Putamen (tissue), 1 donor: ENCODE measurements at regions not wholly inside any gene's neighbourhood (a gene's known extent, or its start where the extent isn't known, plus 50 kb on each side); places are given as distances from the start of the nearest gene placed in this dataset.
"Not testable (repeated sequence)": the region's sequence is repeated elsewhere in the genome, so short reads cannot be mapped to it uniquely, and the experiment has no call there.

Experiments
- DNase-seq: peaks from one replicate; pipeline ENCODE4 v3.0.0-alpha.2; 2016; ENCODE audit warnings: low spot score

DNA sequence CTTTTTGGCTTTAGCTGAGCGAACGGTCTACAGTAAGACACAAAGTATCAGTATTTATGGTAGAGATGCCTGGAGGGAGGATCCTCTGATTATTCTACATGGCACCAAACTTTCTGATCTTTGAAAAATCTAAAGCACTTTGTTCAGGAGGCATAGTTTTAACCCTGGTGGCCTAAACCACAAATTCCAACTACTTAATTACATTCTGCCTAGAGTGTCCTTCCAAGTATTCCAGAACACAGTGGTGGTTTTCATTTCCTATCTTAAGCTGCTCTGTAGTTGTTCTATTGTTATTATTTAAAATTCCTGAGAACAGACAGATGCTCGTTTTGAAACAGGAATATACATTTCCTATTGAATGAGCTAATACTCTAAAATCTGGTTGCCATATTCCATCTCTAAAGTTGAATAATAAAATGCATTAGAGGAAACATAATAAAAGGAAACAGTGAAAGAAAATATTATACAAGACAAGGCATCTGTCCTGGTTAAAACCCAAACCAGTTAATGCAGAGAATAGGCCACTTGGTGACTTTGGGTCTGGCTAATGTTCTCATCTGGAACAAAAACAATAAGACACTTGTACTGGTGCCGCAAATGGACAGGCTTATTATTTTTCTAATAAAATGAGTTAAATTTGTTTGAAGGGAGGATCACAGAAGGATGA is 657.4 kb downstream of the SPRY1 start:
- no peak for DNase-seq

DNA sequence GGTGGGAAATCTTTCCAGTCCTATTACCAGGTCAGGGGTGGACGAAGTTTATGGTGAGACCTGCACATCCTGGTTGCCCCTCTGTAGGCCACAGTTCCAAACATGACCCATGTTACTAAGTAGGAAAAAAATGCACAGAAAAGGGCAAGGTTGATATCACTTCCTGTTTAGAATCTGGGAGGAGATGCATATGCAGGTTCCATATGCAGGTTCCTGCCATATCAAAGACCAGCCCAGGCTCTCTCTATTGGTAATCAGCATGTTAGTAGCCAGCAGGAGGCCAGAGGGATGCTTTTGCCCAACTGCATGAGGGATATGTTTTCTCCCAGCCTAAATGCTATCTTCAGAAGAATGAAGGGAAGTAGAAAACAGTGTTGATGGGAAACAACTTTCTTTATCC is 657.2 kb downstream of the ANKRD50 start:
- no peak for DNase-seq

DNA sequence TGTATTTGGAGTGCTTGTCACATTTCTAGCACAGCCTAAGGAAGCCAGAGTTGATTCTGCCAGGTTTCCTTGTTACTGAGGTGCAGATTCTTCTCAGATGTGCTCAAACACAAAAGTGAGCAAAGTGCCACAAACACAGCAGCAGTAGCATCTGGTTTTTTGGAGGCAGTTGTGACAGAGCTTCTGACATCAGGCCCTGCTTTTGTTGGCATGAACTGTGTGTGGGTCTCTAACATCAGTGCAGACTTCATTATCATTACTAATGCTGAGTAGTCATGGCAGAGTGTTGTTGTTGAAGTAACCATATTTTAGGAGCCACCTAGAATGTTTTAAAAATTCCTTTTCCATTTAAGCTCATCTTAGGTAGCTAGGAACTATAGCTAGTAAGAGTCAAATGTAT is 656.6 kb downstream of the ANKRD50 start:
- no peak for DNase-seq

DNA sequence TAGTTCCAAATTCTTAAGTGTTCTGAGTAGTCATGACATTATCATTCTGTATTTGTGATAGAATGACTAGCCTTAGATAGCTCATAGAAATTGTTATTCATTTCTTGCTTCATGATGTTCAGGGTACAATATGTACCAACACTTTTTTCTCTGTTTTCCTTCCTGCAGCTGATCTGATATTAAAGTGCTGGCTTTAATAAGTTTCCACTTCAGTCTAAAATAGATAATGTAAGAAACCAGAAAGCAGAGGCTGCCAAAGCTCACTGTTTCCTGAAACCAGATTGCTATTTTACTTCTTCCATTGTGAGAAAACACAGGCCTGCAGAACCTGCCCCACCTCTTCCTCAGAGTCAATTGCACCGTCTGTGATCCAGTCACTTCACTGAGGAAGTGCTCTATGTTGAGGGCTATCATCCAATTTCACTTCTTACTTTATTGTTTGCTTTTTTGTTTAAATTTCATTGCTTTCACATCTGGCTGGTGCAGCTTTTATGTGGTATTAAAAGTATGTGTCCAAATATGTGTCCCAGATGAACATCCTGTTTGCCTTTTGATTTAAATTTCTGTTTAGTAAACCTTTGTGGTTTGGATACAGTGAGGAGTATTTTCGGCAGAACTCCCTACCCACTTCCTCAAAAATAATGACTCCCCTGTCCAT is 652.1 kb downstream of the ANKRD50 start:
- peak; percentile 22 for DNase-seq

DNA sequence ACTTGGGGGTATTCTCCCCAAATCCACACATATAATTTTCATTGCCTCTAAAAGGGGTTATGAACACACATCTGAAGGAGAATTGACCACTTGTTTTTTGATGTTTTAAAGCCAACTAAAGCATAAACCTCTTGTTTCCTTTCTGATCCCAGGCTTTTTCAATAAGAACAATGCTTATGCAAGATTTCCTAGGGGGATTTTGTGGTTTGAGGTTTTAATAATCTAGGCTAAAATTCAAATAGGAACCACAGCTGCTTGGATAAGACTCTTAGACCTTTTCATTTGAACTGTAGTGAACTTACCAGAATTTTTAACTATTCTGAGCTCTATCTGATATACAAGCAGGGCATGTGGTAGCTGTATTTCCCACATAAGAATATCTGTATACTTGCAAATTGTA is 651.1 kb downstream of the ANKRD50 start:
- no peak for DNase-seq

DNA sequence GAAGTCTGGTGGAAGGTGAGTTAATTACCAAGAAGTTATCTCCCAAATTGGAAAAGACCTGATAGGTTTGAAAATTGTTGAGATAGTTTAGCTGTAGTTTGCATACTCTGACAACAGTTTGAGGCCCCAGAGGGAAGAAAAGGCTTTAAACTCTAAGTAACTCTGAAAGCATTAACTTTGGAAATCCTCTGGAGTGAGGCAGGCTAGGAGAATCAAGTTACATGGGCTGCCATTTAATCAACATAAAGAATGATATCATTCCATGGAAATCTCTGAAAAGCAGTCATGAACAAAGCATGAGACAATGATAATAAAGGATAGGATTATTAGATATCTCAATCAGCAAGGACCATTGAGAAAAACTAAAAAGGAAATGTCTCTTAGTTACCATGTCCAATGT is 647.1 kb downstream of the ANKRD50 start:
- no peak for DNase-seq

DNA sequence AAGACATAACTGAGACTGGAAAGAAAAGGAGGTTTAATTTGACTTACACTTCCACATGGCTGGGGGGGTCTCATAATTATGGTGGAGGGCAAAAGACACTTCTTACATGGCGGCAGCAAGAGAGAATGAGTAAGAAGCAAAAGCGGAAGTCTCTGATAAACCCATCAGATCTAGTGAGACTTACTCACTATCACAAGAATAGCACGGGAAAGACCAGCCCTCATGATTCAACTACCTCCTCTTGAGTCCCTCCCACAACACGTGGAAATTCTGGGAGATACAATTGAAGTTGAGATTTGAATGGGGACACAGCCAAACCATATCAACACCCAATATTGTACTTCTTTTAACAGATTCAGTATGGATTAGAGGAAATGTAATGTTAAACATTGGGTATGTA is 646.6 kb downstream of the ANKRD50 start:
- DNase-seq, result no peak

DNA sequence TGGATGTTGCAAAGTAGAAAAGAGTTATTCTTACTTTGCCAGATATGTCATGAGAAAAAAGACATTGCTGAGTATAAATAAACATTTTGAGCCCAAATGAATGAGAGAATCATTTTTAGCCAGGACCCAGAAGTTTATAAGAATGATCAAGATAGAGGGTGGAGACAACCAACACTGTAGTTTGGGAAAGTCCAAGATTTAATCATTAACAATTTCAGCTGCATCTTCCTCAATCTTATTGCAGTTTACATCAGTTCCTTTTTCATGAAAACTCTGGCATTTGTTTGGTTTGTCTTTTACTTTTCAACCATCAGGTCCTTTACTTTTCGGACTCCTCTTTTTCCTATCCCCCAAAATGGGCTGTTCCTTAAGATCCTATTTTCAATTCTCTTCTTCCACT is 645.9 kb downstream of the ANKRD50 start:
- no peak for DNase-seq

DNA sequence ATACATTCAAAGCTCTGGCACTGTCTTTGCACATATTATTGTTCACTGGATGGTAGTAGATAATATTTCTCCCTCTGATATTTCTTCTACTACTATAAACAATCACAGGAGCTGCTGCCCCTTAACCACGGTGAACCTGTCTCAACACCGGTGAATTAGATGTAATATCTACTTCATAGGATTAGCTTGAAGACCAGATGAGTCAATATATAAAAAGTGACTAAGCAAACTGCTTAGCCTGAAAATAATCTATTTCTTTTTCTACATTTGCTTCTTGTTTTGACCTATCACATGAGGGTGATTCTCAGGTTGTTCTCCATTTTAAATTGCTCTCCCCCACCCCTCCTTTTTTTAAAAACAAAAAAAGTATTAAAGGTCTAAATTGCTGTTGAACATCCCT is 645.5 kb downstream of the ANKRD50 start:
- DNase-seq, result no peak

DNA sequence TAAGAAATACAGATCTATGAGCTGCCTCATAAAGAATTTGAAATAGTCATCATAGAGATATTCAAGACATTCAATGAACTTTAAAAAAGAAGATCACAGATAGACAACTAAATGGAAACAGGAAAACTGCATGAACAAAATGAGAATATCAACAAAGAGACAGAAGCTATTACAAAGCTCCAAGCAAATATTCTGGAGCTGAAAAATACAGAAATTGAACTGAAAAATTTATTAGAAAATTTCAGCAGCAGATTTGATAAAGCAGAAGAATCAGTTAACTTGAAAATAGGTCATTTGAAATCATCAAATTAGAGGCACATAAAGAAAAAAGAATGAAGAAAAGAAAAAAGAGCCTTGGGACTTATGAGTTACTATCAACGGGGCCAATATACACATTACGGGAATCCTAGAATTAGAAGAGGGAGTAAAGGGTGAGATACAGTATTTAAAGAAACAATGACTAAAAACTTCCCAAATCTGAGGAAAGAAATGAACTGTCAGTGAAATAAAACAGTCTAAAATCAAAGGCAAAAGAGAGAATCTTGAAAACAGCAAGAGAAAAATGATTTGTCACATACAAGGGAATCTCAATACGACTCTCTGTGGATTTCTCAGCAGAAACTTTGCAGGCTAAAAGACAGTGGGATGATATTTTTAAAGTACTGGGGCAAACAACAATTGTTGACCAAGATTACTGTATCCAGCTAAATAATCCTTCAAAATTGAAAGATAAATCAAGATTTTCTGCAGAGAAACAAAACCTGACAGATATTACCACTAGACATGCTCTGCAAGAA is 641.6 kb downstream of the ANKRD50 start:
- DNase-seq, result no peak

DNA sequence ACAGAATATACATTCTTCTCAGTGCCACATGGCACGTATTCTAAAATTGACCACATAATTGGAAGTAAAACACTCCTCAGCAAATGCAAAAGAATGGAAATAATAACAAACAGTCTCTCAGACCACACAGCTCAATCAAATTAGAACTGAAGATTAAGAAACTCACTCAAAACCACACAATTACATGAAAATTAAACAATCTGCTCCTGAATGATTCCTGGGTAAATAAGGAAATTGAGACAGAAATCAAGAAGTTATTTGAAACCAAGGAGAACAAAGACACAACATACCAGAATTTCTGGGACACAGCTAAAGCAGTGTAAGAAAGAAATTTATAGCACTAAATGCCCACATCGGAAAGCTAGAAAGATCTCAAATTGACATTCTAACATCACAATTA is 637.3 kb downstream of the ANKRD50 start:
- DNase-seq, result not testable (repeated sequence)

DNA sequence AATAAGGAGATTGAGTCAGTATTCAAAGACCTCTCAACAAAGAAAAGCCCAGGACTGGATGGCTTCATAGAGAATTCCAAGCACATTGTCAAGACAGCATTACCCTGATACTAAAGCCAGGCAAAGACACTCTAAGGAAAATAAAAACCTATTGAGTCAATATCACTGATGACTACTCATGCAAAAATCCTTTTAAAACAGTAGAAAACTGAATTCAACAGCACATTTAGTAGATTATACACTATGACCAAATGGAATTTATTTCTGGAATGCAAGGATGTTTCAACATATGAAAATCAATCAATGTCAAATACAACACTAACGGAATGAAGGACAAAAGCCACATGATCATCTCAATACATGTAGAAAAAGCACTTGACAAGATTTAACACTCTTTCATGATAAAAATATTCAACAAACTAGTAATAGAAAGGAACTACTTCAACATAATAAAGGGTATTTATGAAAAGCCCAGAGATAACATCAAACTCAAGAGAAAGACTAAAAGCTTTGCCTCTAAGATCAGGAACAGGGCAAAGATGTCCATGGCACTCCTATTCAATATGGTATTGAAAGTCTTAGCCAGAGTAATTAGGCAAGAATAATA is 633.3 kb downstream of the ANKRD50 start:
- DNase-seq, result no peak

DNA sequence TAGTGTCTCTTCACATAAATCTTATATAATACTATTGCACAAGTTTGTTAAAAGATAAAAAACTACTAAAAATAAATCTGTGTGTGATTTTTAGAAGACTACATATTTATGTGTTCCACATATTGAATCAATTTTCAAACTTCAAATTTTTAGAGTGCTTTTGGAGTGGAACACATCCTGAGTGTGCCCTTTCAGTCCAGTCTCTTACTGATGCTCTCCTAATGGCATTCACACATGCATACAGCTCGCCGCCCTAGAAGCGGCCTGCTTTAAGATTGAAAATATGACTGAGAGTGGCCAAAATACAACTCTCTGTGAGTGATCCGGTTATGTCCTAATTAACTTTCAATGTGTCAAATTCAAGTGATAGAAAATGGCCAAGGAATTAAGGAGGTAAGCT is 628.8 kb downstream of the ANKRD50 start:
- no peak for DNase-seq

DNA sequence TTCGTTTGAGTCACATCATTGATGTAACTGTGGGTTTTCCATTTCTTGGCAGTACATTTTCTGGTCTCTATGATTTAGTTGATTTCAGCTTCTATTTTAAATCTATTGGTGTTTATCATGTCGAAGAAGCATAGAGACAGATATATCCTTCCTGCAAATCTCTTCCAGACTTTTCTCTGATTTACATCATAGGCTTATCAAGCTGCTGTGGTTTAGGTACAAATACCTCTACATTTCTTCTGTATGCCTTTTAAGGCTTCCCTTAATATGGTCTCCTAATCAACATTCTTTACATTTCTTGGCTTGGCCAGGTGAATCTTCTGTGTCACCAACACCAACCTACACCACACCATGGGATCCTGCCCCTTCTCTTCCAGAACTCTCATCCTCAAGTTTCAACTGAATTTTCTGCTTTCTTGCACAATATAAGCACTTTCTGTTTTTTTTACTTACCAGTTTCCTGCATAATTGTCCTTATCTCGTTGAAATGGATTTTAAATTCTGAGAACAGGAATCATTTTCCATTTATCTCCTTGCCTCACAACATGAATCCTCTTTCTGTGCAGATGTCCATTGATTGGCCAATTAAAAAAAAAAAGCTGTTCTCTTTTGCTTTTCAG is 626.9 kb downstream of the ANKRD50 start:
- DNase-seq, result no peak

DNA sequence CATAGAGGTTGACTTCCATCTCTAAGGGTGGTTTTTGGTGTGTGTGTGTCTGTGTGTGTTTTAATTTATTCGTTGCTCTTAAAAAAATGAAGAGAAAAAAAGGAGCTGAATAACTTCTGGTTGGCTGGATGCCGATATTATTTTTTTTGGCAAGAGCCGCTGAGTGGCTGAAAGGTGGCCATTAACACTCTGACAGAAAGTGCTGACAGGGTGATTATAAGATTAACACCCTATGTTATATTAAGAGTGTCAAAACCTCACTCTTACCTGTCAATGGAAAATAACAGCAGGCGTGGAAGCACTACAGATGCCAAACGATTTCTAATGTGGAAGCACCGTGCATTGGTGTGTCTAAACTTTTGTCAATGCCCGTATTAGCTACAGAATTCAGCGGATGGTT is 622.5 kb downstream of the ANKRD50 start:
- DNase-seq, result no peak

DNA sequence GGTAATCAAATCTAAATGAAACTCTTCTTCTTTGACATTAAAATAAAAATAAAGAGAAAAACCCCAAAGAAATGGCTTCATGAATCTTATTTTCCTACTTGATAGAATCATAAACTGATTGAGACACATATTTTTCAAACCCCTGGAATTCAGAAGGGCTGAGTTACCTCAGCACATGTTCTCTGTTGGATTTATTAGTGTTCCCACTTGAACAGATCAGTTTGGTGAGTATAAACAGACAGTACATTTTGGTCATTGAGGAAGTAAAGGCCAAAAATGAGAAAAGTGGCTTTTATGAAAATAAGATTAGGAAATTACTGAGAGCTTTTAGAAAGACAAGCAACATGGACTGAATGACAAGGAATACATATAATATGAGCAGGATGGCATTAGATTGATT is 620.4 kb downstream of the ANKRD50 start:
- DNase-seq, result no peak

DNA sequence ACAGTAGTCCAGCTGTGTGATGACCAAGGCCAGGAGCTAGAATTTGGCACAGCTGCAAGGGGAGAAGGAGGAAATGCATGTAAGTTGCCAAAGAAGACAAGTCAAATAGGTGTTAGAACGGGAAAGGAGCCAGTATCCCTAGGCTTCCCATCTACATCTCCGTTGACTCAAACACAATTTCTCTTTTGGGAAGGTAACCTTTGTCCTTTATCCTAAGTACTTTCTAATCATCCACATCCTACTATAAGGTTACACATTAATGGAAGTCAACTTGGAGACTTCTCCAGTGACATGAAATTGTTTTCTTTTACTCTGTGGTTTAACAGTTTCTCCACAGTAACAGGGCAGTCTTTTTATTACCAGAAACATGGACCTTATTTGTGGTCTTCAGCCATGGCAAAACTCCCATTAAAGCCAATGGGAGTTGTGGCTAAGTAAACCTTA is 620.0 kb downstream of the ANKRD50 start:
- no peak for DNase-seq

DNA sequence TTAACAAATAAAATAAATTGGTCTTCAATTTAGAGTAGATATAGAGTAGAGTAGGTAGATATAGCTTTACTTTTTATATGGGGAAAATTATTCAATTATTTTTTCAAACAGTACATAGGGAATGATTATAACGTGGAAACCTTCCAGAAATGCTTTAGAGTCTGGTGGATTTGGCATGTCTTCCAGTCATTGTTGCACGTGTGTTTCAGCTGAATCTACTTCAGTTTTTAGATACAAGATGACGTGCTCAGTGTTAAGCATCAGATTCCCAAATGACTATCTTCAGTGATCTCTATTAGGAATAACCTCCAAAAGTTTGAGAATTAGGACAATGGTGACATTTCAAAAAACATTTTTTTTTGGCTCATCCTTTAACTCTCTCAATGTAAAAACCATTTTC is 616.9 kb downstream of the ANKRD50 start:
- DNase-seq, result no peak

DNA sequence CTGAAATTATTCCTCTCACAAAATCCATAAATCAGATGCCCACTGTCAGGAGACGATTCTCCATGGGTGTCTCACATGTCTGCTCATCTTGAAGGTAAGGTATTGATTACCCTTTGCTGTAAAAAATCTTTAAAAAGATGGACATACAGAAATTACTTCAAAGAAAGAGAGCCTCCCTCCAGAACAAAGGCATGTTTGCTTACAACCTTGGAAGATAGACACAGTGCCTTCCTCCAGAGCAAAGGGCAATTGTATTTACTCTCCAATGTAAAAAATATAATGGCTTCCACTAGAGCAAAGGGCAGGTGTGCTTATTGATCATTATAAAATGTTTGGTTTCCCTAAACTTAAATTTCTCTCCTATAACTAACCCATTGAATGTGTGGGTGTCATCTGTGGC is 616.2 kb downstream of the ANKRD50 start:
- no peak for DNase-seq

DNA sequence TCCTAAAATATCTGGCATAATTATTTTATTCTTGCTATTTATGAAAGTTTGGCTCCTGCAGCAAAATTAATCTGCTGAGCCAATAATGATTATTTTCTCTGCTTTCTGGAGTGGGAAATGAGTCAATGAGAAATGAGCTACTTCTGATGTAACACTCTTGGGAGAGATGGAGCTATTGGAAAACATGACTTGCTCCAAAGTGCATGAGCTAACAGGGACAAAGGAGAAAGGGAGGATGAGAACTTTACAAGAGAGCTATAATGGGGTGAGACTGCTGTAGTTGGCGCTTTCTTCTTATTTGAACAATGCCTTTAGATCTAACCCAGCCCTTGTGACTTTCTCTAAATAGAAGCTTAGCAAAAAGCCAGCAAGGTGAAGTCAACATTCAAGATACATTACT is 615.1 kb downstream of the ANKRD50 start:
- DNase-seq, result no peak

DNA sequence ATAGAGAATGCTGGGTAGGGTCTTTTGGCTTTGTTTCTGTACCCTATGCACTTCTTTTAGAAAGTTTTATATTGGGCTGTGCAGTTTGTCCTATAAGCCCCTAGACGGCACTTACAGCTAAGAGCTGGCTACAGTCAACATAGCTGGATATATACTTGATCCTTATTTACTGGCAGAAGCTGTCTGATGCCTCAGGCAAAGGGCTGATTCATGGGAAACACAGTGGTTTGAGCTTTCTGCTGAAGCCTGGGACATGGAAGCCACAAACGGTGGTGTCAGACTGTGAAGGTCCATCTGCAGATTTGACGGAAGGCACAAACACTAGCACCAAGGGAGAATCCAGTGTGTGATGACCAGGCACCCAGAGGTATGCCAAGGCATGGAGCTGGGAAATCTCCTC is 608.4 kb downstream of the ANKRD50 start:
- no peak for DNase-seq

DNA sequence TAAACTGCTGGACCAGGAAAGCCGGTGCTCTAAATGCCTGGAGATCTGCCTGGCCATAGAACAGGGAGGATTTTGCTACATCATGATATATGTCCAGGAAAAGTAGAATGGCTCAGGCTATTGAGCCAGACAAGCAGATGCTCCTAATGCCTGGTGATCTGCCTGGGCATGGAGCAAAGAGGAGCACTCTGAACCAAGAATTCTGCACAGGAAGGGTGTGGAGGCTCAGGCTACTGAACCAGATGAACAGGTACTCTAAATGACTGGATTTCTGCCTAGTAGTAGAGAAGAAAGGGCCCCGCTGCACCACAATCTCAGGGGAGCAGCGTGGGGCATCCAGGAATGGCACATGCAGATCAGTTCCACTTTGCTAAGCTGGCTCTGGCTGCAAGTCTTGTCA is 607.9 kb downstream of the ANKRD50 start:
- DNase-seq, result no peak
